HG02798 (cell line): ENCODE measurements at regions not wholly inside any gene's neighbourhood (a gene's known extent, or its start where the extent isn't known, plus 50 kb on each side); places are given as distances from the start of the nearest gene placed in this dataset.
A peak's percentile ranks its signal among the peaks of the same experiment; 100 is the strongest.

Experiments used
- ATAC-seq: cut with Tn5 transposase; IDR thresholded peaks from one replicate; pipeline ENCODE4 v1.9.1; 2021; ENCODE audit warnings: mild to moderate bottlenecking; ENCODE audit not compliant: unreplicated experiment, poor library complexity

- peak; percentile 54 for ATAC-seq
These were observed 368.4 kb downstream of the MTX2 start for GRCh38 chr2:176637486-176638166.

DNA sequence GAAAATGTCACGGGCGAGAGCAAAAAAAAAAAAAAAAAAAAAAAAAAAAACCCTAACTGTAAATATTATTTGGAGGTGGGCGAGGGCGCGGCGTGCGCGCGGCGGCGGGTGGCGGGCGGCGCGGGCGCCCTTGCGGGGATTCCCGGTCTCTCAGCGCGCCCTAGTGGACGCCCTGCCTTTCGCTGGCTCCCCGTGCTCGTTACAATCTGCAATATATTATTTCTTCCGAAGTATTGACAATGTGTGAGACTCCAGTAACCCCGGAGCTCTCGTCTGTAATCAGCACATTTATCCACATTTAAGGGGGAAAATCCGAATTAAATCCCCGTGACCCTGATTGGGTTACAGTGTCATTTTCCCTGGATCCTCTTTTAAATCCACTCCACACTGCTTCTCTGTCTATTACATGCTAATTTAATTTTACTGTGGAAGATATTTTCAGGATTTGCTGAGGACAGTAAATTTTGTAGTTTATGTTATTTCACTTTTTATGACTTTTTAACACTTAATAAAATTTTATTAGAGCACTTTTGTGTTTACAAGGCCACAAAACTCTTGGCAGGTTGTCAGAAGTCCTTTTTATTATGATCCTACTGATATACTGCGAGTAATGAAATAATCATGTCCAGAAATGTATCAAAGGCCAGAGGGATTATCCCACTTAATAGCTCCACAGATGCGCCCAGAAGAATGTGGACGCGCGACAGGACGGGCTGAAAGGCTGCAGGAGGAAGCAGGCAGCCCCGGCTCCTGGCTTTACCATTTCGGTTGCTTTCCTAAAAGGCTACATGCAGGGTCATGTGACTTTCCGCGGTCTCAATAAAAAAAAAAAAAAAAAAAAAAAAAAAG is 369.1 kb downstream of the MTX2 start:
- peak; percentile 92 for ATAC-seq

GRCh38 chr2:176639016-176639343 is 369.7 kb downstream of the MTX2 start:
- no peak for ATAC-seq

DNA sequence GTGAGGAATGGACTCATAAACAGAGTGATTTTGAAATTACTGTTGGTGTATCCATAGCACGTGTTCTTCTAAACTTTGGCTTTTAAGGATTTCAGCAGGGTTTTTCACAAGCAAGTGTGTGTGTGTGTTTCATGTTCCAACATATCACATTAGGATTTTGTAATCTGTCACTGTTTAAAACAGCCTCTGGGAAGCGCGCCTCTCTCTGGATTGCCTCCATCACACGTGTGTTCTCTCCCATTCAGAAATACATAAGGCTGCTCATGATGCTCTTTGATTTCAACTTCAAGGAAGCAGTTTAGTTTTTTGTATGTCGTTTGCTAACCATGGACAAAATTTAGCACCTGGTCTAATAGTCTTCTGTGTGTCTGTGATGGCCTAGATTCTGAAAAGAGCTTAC is 370.4 kb downstream of the MTX2 start:
- ATAC-seq, result no peak

GRCh38 chr2:176641436-176641835 is 372.2 kb downstream of the MTX2 start:
- ATAC-seq, result no peak

DNA sequence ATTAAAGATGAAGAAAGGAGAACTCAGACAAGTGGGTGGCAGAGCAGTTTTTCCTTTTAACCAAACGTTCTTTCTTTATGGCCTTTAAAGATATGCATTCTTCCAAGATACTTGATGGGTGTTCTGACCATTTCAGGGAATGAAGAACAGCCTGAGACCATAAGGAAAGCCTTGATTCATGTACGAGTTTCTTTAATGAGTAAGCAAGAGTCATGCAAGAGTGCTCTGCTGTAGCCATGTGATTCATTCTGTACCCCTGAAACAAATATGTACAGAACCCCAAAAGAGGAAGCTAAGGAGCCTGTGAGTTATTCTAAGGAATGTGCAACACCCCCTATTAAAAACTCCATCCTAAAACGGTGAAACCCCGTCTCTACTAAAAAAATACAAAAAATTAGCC is 372.8 kb downstream of the MTX2 start:
- no peak for ATAC-seq

GRCh38 chr2:176643646-176644045 is 374.4 kb downstream of the MTX2 start:
- ATAC-seq, result no peak

GRCh38 chr2:176645494-176645893 is 376.3 kb downstream of the MTX2 start:
- no peak for ATAC-seq

- ATAC-seq, result no peak
These were observed 376.9 kb downstream of the MTX2 start for GRCh38 chr2:176646033-176646615.

DNA sequence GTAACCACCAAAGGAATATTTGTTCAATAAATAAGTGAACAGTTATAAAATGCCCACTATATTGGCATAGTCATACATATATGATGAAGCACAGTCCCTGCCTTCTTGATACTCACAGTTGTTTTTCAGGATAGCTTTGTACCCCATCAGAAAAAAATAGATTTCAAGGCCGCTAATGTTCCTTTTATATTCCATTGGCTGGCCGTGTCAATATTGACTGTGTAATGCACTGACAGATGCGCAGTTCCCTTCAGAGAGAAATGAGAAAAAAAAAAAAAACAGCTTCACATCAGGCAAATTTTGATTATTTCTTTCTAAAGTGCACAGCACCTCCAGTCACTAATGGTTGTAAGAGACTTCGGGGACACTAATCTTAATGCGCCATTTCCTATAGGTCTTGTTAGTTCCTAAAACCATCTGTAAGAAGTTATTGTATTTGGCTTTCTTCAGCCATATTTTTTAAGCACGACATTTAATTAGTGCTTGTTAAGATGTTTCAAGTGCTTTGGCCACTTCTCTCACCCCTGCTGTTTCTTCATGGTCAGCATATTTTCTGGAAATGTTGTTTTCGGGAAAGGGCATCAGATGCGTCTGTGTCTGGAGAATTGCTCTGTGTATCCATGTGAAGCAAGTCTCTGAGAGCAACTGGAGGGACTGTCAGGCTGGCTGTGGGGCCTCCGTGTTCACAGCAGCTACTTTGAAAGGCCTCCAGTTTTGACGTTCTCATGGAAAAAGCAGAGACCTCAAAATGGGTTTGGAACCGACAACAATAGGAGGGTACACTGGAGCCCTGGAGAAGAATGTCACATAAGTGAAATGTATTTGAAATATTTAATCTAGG is 378.3 kb downstream of the MTX2 start:
- ATAC-seq, result no peak

GRCh38 chr2:176648700-176649297 is 379.6 kb downstream of the MTX2 start:
- no peak for ATAC-seq

DNA sequence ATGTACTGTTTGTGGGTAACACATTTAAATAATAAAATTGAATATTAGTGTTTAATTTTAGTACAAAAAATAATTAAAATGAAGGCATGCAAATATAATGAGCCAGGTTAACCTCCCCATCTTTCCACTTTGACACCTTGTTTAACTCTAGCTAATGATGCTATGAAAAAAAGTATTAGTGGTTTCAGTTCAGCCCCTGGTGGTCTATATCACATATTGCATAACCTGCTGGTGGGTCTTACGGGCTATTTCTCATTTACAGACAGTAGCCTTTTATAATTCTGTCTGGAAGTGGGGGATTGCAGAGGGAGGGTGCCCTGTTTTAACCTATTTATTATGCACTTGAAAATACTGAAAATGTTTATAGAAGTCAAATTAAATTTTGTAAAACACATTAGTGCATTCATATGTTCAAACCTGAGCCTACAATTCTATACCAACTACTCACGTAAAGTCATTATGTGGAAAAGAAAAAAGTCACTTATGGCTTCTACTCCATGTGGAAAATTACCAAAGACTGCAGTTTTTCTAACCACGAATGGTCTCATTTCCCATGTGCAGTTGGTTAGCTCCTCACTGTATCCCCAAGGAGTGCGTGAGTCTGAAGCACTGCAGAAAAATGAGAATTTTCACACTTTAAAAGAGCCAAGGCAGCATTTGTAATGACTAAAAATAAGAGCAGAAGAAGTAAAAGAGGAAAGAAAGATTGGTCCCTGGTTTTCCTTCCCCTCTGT is 381.0 kb downstream of the MTX2 start:
- no peak for ATAC-seq

DNA sequence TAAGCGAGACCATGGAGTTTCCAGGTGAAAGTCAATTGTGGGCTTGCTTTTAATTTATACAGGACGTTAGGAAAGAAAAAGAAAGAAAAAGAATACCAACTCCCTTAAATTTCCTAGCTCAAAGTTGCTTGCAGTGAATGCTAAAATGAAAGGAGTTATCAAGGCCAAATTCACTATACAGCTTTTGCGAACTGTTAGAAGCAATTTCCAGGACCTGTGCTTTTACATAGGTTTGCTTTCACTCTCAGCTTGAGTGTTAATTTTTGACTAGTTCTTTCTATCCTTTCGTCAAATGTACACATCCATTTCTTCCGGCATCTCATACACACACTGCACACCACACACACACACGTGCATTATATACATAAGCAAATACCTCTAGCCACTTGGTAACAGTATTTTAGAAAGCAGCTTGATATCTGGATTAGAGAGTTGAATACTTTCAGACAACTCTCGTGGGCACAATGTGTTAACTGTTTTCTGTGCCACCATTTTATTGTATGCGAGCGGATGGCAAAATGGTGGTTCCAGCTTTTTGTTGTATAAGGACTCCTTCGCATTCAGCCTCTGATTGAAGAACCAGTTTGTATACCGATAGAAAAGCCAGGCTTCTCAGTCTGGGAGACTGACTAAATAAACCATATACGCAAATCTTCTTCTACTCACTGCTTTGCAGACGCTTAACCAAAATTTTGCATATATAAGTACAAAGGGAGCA is 381.8 kb downstream of the MTX2 start:
- no peak for ATAC-seq

GRCh38 chr2:176652300-176653182 is 383.3 kb downstream of the MTX2 start:
- ATAC-seq, result peak; percentile 71

DNA sequence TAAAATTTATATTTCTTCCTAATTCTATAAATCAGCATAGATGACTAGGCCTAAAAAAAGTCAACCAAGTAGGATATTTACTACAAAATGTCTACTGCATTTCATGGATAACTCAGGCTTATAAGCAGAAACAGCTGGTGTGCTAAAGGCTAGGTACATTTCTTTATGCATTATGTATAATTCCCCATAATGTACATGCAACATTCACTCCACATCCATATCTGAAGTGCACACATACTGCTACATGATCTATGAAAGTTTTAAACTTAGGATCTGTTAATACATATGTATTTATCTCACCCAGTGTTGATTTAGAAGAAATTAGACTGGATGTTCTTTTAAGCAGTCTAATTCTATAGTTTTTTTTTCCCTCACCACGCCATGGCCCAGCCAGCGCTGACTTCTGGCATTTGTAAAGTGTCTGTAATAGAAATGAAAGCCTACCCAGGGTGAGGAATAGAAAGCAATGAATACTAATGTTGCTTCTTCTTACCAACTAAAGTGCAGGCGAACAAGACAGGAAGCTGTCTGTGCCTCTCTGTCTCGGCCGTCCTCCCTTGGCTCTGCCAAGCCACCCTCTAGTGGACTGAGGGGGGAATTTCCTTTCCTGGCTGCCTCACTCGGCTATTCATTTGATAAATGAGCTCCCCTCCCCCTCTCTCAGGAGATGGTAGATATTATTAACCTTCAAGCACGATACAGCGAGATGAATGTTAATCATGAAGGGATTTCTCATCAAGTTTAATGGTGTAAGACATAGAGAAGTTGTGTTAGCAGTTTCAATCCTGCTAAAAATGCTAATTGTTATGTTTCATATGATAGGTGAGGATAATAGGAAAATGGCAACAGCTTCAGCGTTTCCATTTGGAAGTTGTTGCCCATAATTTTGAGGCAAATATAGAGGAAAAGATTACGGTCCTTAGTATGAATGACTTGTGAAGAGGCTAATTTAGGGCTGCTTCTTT is 384.5 kb downstream of the MTX2 start:
- peak; percentile 92 for ATAC-seq

DNA sequence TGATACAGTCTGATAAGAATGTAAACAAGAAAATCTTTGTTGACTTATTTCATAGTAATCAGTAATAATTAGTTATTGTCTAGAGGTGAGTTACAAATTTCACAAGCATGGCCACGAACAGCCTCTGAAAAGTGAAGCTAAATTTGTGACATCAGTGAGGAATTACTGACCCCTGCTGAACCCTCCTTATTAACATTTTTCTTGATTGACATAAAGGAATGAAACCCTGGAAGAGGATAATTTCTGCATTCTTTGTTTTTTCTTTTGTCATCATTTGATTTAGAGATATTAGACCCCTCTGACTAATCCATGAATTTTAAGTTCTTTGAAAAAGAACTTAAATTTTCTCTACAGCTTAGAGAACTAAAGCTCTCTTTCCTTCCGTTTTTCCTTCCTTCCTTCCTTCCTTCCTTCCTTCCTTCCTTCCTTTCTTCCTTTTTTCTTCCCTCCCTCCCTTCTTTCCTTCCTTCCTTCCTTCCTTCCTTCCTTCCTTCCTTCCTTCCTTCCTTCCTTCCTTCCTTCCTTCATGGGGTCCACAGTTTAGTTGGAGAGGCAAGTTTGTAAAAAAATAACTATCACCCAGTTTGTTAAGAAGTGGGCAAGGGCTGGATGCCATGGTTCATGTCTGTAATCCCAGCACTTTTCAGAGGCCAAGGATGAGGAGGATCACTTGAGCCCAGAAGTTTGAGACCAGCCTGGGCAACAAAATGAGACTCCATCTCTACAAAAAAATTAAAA is 387.0 kb downstream of the MTX2 start:
- ATAC-seq, result no peak
